Activated T-cell treated with anti-CD3 and anti-CD28 coated beads, Interleukin-2, amount 50 U/mL, for 72 hours (primary cell): ENCODE measurements at regions not wholly inside any gene's neighbourhood (a gene's known extent, or its start where the extent isn't known, plus 50 kb on each side); places are given as distances from the start of the nearest gene placed in this dataset.
"Not testable (repeated sequence)": the region's sequence is repeated elsewhere in the genome, so short reads cannot be mapped to it uniquely, and the experiment has no call there.

Source experiments
- ATAC-seq, 2 donors: fragments of 150-1000 bp; cut with Tn5 transposase; replicated peaks in 1 of 2; 2 replicates each; pipeline ENCODE4 v1.10.0; 2021; ENCODE audit warnings: moderate library complexity in 2 of 2, mild to moderate bottlenecking in 1 of 2
- DNase-seq, 2 donors: peaks; one replicate each; pipeline ENCODE4 v3.0.0; 2021 to 2022; ENCODE audit warnings: mixed read lengths in 1 of 2
- H3K27ac Mint-ChIP-seq: one replicate; pipeline ENCODE4 v1.8.0; 2022; ENCODE audit warnings: mild to moderate bottlenecking, moderate library complexity, mixed read lengths
- H3K27me3 Mint-ChIP-seq: one replicate; pipeline ENCODE4 v1.8.0; 2022; ENCODE audit warnings: low read depth, mixed read lengths
- H3K36me3 Mint-ChIP-seq, 2 donors: one replicate each; pipeline ENCODE4 v1.8.0; 2022; ENCODE audit warnings: mixed read lengths in 2 of 2, mild to moderate bottlenecking in 1 of 2; ENCODE audit not compliant: insufficient read depth in 2 of 2
- H3K4me1 Mint-ChIP-seq: one replicate; pipeline ENCODE4 v1.8.0; 2022; ENCODE audit warnings: low read depth, mixed read lengths
- H3K4me3 Mint-ChIP-seq, 2 donors: one replicate each; pipeline ENCODE4 v1.8.0; 2022; ENCODE audit warnings: mild to moderate bottlenecking in 2 of 2, mixed read lengths in 2 of 2, moderate library complexity in 2 of 2
- H3K9me3 Mint-ChIP-seq, 2 donors: one replicate each; pipeline ENCODE4 v1.8.0; 2022; ENCODE audit warnings: mixed read lengths in 2 of 2

- no peak overlapping the region for H3K4me3 Mint-ChIP-seq
- peaks cover 23% of the 10 kb centered on the region for H3K4me1 Mint-ChIP-seq
- DNase-seq (no peak), ATAC-seq (no peak)
- peaks cover 46% of the 10 kb centered on the region for H3K27me3 Mint-ChIP-seq
- H3K27ac Mint-ChIP-seq, result no peak overlapping the region
- H3K36me3 Mint-ChIP-seq, result no peaks in the 10 kb centered on the region
- no peaks in the 10 kb centered on the region for H3K9me3 Mint-ChIP-seq
These were observed 131.9 kb upstream of the RADX start for GRCh38 chrX:106479920-106480319.

- Mint-ChIP-seq H3K9me3 (no peaks in the 10 kb centered on the region), H3K4me1 (peaks cover 33% of the 10 kb centered on the region), H3K27me3 (peaks cover 43% of the 10 kb centered on the region), H3K27ac (no peak overlapping the region), H3K4me3 (no peak overlapping the region), H3K36me3 (no peaks in the 10 kb centered on the region)
- DNase-seq, result peak; percentile 41 to 49
- no peak for ATAC-seq
These were observed 130.4 kb upstream of the RADX start for GRCh38 chrX:106481341-106481740.

- H3K4me3 Mint-ChIP-seq, result peak overlapping the region; percentile 60 to 91
- H3K4me1 Mint-ChIP-seq, result peaks cover 33% of the 10 kb centered on the region
- no peaks in the 10 kb centered on the region for H3K36me3 Mint-ChIP-seq
- ATAC-seq (peak; percentile 93 to 97), DNase-seq (peak; percentile 15 to 35)
- no peaks in the 10 kb centered on the region for H3K9me3 Mint-ChIP-seq
- H3K27ac Mint-ChIP-seq, result peak overlapping the region; percentile 66
- peaks cover 39% of the 10 kb centered on the region for H3K27me3 Mint-ChIP-seq
These were observed 127.5 kb upstream of the RADX start for GRCh38 chrX:106484233-106484632.

GRCh38 chrX:106493210-106493816, 118.5 kb upstream of the RADX start:
- H3K36me3 Mint-ChIP-seq, H3K9me3 Mint-ChIP-seq, ATAC-seq, H3K27ac Mint-ChIP-seq, DNase-seq, H3K4me1 Mint-ChIP-seq, H3K4me3 Mint-ChIP-seq: not testable (repeated sequence)
- H3K27me3 Mint-ChIP-seq, result peaks cover 63% of the 10 kb centered on the region

- no peaks in the 10 kb centered on the region for H3K9me3 Mint-ChIP-seq
- H3K4me3 Mint-ChIP-seq, result no peak overlapping the region
- peaks cover 9% of the 10 kb centered on the region for H3K4me1 Mint-ChIP-seq
- H3K36me3 Mint-ChIP-seq, result no peaks in the 10 kb centered on the region
- DNase-seq (no peak), ATAC-seq (no peak)
- no peak overlapping the region for H3K27ac Mint-ChIP-seq
- H3K27me3 Mint-ChIP-seq, result peaks cover 21% of the 10 kb centered on the region
These were observed 112.3 kb upstream of the RADX start for GRCh38 chrX:106499473-106499872.

GRCh38 chrX:106510713-106511403, 100.9 kb upstream of the RADX start:
- H3K9me3 Mint-ChIP-seq, result no peaks in the 10 kb centered on the region
- no peak overlapping the region for H3K4me3 Mint-ChIP-seq
- H3K27me3 Mint-ChIP-seq, result peaks cover 45% of the 10 kb centered on the region
- no peak overlapping the region for H3K27ac Mint-ChIP-seq
- ATAC-seq (no peak), DNase-seq (no peak)
- H3K36me3 Mint-ChIP-seq, result no peaks in the 10 kb centered on the region
- peaks cover 9% of the 10 kb centered on the region for H3K4me1 Mint-ChIP-seq
